Right lobe of liver (tissue), 4 donors: ENCODE measurements at regions not wholly inside any gene's neighbourhood (a gene's known extent, or its start where the extent isn't known, plus 50 kb on each side); places are given as distances from the start of the nearest gene placed in this dataset.
"Not testable (repeated sequence)": the region's sequence is repeated elsewhere in the genome, so short reads cannot be mapped to it uniquely, and the experiment has no call there.

Experiments
- POLR2A ChIP-seq: fragments of 450-650 bp; IDR thresholded peaks from one replicate; pipeline ENCODE4 v1.6.1; 2017; ENCODE audit warnings: antibody characterized with exemption, mild to moderate bottlenecking
- TF ChIP-seq, protein P1 (sequence below), 4 donors: fragments of 200-600 bp in 3 of 4; fragments of 450-650 bp in 1 of 4; IDR thresholded peaks; one replicate each; pipeline versions ENCODE4 v1.5.1 to v1.8.0; 2016 to 2022; ENCODE audit warnings: antibody characterized with exemption in 4 of 4, mild to moderate bottlenecking in 2 of 4
- donor health status: DM: no; HTN: no; CAD: no.
- donor health status: DM: no; HTN: no; CAD: no.
- donor health status: DM: no; HTN: yes; CAD: no.

GRCh38 chr14:105685605-105686004 is 159.2 kb downstream of the TMEM121 start:
- TF ChIP-seq, protein P1, sequence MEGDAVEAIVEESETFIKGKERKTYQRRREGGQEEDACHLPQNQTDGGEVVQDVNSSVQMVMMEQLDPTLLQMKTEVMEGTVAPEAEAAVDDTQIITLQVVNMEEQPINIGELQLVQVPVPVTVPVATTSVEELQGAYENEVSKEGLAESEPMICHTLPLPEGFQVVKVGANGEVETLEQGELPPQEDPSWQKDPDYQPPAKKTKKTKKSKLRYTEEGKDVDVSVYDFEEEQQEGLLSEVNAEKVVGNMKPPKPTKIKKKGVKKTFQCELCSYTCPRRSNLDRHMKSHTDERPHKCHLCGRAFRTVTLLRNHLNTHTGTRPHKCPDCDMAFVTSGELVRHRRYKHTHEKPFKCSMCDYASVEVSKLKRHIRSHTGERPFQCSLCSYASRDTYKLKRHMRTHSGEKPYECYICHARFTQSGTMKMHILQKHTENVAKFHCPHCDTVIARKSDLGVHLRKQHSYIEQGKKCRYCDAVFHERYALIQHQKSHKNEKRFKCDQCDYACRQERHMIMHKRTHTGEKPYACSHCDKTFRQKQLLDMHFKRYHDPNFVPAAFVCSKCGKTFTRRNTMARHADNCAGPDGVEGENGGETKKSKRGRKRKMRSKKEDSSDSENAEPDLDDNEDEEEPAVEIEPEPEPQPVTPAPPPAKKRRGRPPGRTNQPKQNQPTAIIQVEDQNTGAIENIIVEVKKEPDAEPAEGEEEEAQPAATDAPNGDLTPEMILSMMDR (IDR thresholded peaks at IDR 0.05), result not testable (repeated sequence)
- not testable (repeated sequence) for TF ChIP-seq POLR2A
